Neuronal stem cell (in vitro differentiated cells): ENCODE measurements at regions not wholly inside any gene's neighbourhood (a gene's known extent, or its start where the extent isn't known, plus 50 kb on each side); places are given as distances from the start of the nearest gene placed in this dataset.

Experiments
- DNase-seq: peaks from one replicate; pipeline ENCODE4 v3.0.0-alpha.2; 2013; ENCODE audit warnings: low spot score
- H2AFZ ChIP-seq: one replicate; pipeline ENCODE4 v1.6.1; 2013; ENCODE audit warnings: mild to moderate bottlenecking, low read length, inconsistent platforms
- H2AK5ac ChIP-seq: 2 replicates; pipeline ENCODE4 v1.6.1; 2013; ENCODE audit warnings: low read depth, mild to moderate bottlenecking, inconsistent platforms, low read length, moderate library complexity, mixed read lengths
- H2BK120ac ChIP-seq: 2 replicates; pipeline ENCODE4 v1.6.1; 2013; ENCODE audit warnings: low read depth, mild to moderate bottlenecking, inconsistent platforms, low read length, moderate library complexity, mixed read lengths
- H2BK12ac ChIP-seq: one replicate; pipeline ENCODE4 v1.6.1; 2013; ENCODE audit warnings: low read length, inconsistent platforms
- H2BK15ac ChIP-seq: 2 replicates; pipeline ENCODE4 v1.6.1; 2013; ENCODE audit warnings: mild to moderate bottlenecking, low read length, inconsistent platforms, mixed read lengths
- H2BK5ac ChIP-seq: one replicate; pipeline ENCODE4 v1.6.1; 2013; ENCODE audit warnings: inconsistent platforms, mild to moderate bottlenecking, low read length, moderate library complexity
- H3K14ac ChIP-seq: one replicate; pipeline ENCODE4 v1.6.1; 2013; ENCODE audit warnings: low read length, inconsistent platforms
- H3K18ac ChIP-seq: 2 replicates; pipeline ENCODE4 v1.6.1; 2013; ENCODE audit warnings: low read length, inconsistent platforms
- H3K23ac ChIP-seq: 2 replicates; pipeline ENCODE4 v1.6.1; 2013; ENCODE audit warnings: low read depth, mild to moderate bottlenecking, mixed read lengths, low read length, inconsistent platforms; ENCODE audit not compliant: poor library complexity
- H3K27ac ChIP-seq: replicated peaks from 3 replicates; pipeline ENCODE4 v1.5.1; 2013; ENCODE audit warnings: low read length, inconsistent platforms
- H3K27me3 ChIP-seq, 3 experiments: 2 replicates each; pipeline ENCODE4 v1.6.1; 2013; ENCODE audit warnings: low read length in 3 of 3, mild to moderate bottlenecking in 2 of 3, inconsistent platforms in 1 of 3, low read depth in 1 of 3, mixed read lengths in 1 of 3, moderate library complexity in 1 of 3; ENCODE audit not compliant: control insufficient read depth in 3 of 3, insufficient read depth in 3 of 3
- H3K36me3 ChIP-seq, 2 donors: replicated peaks in 1 of 2; 2 replicates each; pipeline ENCODE4 v1.6.1; 2013; ENCODE audit warnings: low read length in 2 of 2; ENCODE audit not compliant: control insufficient read depth in 2 of 2, insufficient read depth in 2 of 2
- H3K4ac ChIP-seq: 2 replicates; pipeline ENCODE4 v1.6.1; 2013; ENCODE audit warnings: inconsistent platforms, mild to moderate bottlenecking, low read length, moderate library complexity
- H3K4me1 ChIP-seq, 2 donors: 1 replicate in 1 of 2; 2 replicates in 1 of 2; pipeline ENCODE4 v1.6.1; 2013; ENCODE audit warnings: low read length in 2 of 2, low read depth in 1 of 2; ENCODE audit not compliant: control insufficient read depth in 2 of 2, insufficient read depth in 1 of 2
- H3K4me2 ChIP-seq: one replicate; pipeline ENCODE4 v1.6.1; 2013; ENCODE audit warnings: mild to moderate bottlenecking, low read length, inconsistent platforms; ENCODE audit not compliant: insufficient read depth, poor library complexity, severe bottlenecking
- H3K4me3 ChIP-seq, 2 donors: 2 replicates each; pipeline ENCODE4 v1.5.1; 2013; ENCODE audit warnings: low read length in 2 of 2, mild to moderate bottlenecking in 2 of 2, inconsistent platforms in 1 of 2, moderate library complexity in 1 of 2
- H3K79me1 ChIP-seq: one replicate; pipeline ENCODE4 v1.6.1; 2013; ENCODE audit warnings: low read depth, mild to moderate bottlenecking, inconsistent platforms, low read length, moderate library complexity
- H3K9ac ChIP-seq: one replicate; pipeline ENCODE4 v1.6.1; 2013; ENCODE audit warnings: mild to moderate bottlenecking, low read depth, low read length, inconsistent platforms; ENCODE audit not compliant: poor library complexity
- H3K9me3 ChIP-seq, 2 donors: replicated peaks in 1 of 2; 2 replicates each; pipeline versions ENCODE3 to v1.6.1; 2013; ENCODE audit warnings: low read length in 2 of 2, mild to moderate bottlenecking in 2 of 2, inconsistent platforms in 1 of 2, low read depth in 1 of 2, mixed read lengths in 1 of 2, moderate library complexity in 1 of 2; ENCODE audit not compliant: control insufficient read depth in 2 of 2, insufficient read depth in 1 of 2
- H4K8ac ChIP-seq: one replicate; pipeline ENCODE4 v1.6.1; 2013; ENCODE audit warnings: low read depth, mild to moderate bottlenecking, inconsistent platforms, low read length, moderate library complexity
- H4K91ac ChIP-seq: one replicate; pipeline ENCODE4 v1.6.1; 2013; ENCODE audit warnings: low read length, low read depth, mild to moderate bottlenecking, inconsistent platforms; ENCODE audit not compliant: poor library complexity
- WGBS, 2 donors: extraction: QIAGEN DNeasy Blood & Tissue Kit; methylation state at CpG; one replicate each; pipeline ENCODE4 v1.1.7; 2013; ENCODE audit warnings: missing lambda C conversion rate in 2 of 2, mixed read lengths in 1 of 2; ENCODE audit not compliant: insufficient read length in 2 of 2, insufficient replicate concordance in 1 of 2; ENCODE audit errors: extremely low coverage in 2 of 2; 5-methylcytosine and 5-hydroxymethylcytosine counted together

DNA sequence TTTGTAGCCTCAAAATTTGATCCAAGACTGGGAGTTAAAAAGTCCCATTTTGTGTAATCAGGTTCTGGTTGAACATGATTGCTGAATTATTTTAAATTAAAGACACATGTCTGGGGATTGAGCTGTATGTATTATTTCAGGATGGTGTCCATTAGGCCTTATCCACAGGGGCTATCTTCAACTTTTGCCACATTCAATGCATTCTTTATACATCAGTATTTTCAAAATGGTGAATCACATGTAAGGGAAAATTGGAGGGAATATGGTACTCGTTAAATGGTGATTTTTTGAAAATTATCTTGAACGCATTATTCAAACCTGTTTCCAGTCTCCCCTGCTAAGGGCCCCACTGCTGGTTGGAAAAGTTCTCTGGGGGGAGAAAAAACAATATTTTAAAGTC, 367.7 kb upstream of the NPVF start:
- no peak overlapping the region for H3K4me3 ChIP-seq
- H2BK5ac ChIP-seq = no peak overlapping the region
- H3K36me3 ChIP-seq = no peaks in the 10 kb centered on the region
- H2AK5ac ChIP-seq = no peak overlapping the region
- H2AFZ ChIP-seq = no peak overlapping the region
- H3K9me3 ChIP-seq = peaks cover 0 to 11% of the 10 kb centered on the region in 2 donors
- no peak overlapping the region for H3K4ac ChIP-seq
- H2BK12ac ChIP-seq = no peak overlapping the region
- no peaks in the 10 kb centered on the region for H3K79me1 ChIP-seq
- H3K9ac ChIP-seq = no peak overlapping the region
- H3K18ac ChIP-seq = no peak overlapping the region
- no peak overlapping the region for H3K14ac ChIP-seq
- no peak overlapping the region for H2BK120ac ChIP-seq
- H3K4me1 ChIP-seq = no peaks in the 10 kb centered on the region
- DNase-seq = no peak
- no peak overlapping the region for H3K27ac ChIP-seq
- no CpG with 5 or more reads among the region's 2 CpGs for WGBS, 2 donors
- H3K4me2 ChIP-seq = no peak overlapping the region
- no peak overlapping the region for H2BK15ac ChIP-seq
- no peak overlapping the region for H4K8ac ChIP-seq
- H4K91ac ChIP-seq = no peak overlapping the region
- no peaks in the 10 kb centered on the region for H3K27me3 ChIP-seq
- no peak overlapping the region for H3K23ac ChIP-seq

DNA sequence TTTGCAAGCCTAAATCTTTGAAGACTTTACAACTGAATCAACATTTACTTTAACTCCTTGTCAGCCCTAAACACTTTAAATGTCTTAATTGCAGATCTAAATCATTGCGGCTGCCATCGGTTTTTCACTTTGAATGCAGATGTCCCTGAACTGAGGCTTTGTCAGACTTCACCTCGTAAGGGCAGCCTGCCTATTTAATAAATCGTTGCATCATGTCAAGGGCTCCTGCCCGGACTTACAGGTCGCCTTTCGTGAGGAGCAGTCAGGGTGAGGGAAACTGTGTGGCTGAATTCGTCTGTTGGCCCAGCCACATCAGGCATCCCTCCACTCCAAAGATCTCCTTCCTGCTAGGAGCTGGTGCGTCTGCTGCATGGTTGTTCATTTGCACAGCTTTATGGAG, 368.2 kb upstream of the NPVF start:
- H3K9me3 ChIP-seq = peaks cover 0 to 11% of the 10 kb centered on the region in 2 donors
- H3K27ac ChIP-seq = no peak overlapping the region

GRCh38 chr7:25597946-25598345, 369.7 kb upstream of the NPVF start:
- H3K4me1 ChIP-seq = no peaks in the 10 kb centered on the region
- H3K36me3 ChIP-seq = no peaks in the 10 kb centered on the region
- no CpG with 5 or more reads among the region's 5 CpGs for WGBS, 2 donors
- H2BK12ac ChIP-seq = no peak overlapping the region
- no peak overlapping the region for H3K9ac ChIP-seq
- H3K27me3 ChIP-seq = no peaks in the 10 kb centered on the region
- H3K14ac ChIP-seq = no peak overlapping the region
- no peak overlapping the region for H4K8ac ChIP-seq
- H2BK15ac ChIP-seq = peak overlapping the region; percentile 54
- H2AFZ ChIP-seq = peak overlapping the region; percentile 1
- H3K9me3 ChIP-seq = peaks cover 0 to 11% of the 10 kb centered on the region in 2 donors
- H2AK5ac ChIP-seq = no peak overlapping the region
- no peak overlapping the region for H2BK120ac ChIP-seq
- no peak overlapping the region for H3K4me3 ChIP-seq
- no peak overlapping the region for H3K4ac ChIP-seq
- H3K18ac ChIP-seq = no peak overlapping the region
- no peak overlapping the region for H4K91ac ChIP-seq
- H3K4me2 ChIP-seq = no peak overlapping the region
- no peak overlapping the region for H2BK5ac ChIP-seq
- H3K27ac ChIP-seq = no peak overlapping the region
- no peak overlapping the region for H3K23ac ChIP-seq
- no peaks in the 10 kb centered on the region for H3K79me1 ChIP-seq
- no peak for DNase-seq

More for the DNA sequence above, 368.2 kb upstream of the NPVF start:
- Histone ChIP-seq H3K4ac (no peak overlapping the region), H2BK15ac (no peak overlapping the region), H4K8ac (no peak overlapping the region), H3K27me3 (no peaks in the 10 kb centered on the region), H3K18ac (no peak overlapping the region), H3K23ac (no peak overlapping the region), H2BK5ac (no peak overlapping the region), H3K14ac (no peak overlapping the region), H3K36me3 (no peaks in the 10 kb centered on the region), H3K4me3 (no peak overlapping the region), H3K4me2 (no peak overlapping the region), H3K4me1 (no peaks in the 10 kb centered on the region), H2BK12ac (no peak overlapping the region), H2AFZ (no peak overlapping the region), H3K9ac (no peak overlapping the region), H2BK120ac (no peak overlapping the region), H4K91ac (no peak overlapping the region), H2AK5ac (no peak overlapping the region), H3K79me1 (no peaks in the 10 kb centered on the region)
- no CpG with 5 or more reads among the region's 9 CpGs for WGBS, 2 donors
- DNase-seq = no peak

GRCh38 chr7:25598765-25599164, 370.5 kb upstream of the NPVF start:
- Histone ChIP-seq H4K8ac (no peak overlapping the region), H2AK5ac (no peak overlapping the region), H3K9ac (no peak overlapping the region), H3K9me3 (peaks cover 0 to 11% of the 10 kb centered on the region in 2 donors), H2AFZ (no peak overlapping the region), H3K23ac (no peak overlapping the region), H2BK12ac (no peak overlapping the region), H3K4me3 (no peak overlapping the region), H3K4me1 (no peaks in the 10 kb centered on the region), H4K91ac (no peak overlapping the region), H2BK5ac (no peak overlapping the region), H2BK15ac (no peak overlapping the region), H3K14ac (no peak overlapping the region), H3K4me2 (no peak overlapping the region), H3K79me1 (no peaks in the 10 kb centered on the region), H3K4ac (no peak overlapping the region), H3K18ac (no peak overlapping the region), H3K27ac (no peak overlapping the region), H2BK120ac (no peak overlapping the region), H3K36me3 (no peaks in the 10 kb centered on the region), H3K27me3 (no peaks in the 10 kb centered on the region)
- no CpG with 5 or more reads among the region's 5 CpGs for WGBS, 2 donors
- DNase-seq = no peak
